Body of pancreas (tissue), 4 donors: ENCODE measurements at regions not wholly inside any gene's neighbourhood (a gene's known extent, or its start where the extent isn't known, plus 50 kb on each side); places are given as distances from the start of the nearest gene placed in this dataset.

Experiments
- CTCF ChIP-seq, 7 experiments: fragments of 450-650 bp in 4 of 7; fragments of 200-600 bp in 3 of 7; sonication (generic) in 3 of 7; IDR thresholded peaks; one replicate each; pipeline ENCODE4 v1.5.1; 2016 to 2019; ENCODE audit warnings: antibody characterized with exemption in 7 of 7
- POLR2A ChIP-seq, 3 donors: fragments of 450-650 bp; IDR thresholded peaks; one replicate each; pipeline ENCODE4 v1.6.1; 2016; ENCODE audit warnings: antibody characterized with exemption in 3 of 3, mild to moderate bottlenecking in 2 of 3

GRCh38 chr17:22278302-22279275 lies 586.3 kb downstream of the KCNJ18 start:
- TF ChIP-seq CTCF (IDR thresholded peaks at IDR 0.05), result no peak
- no peak for TF ChIP-seq POLR2A (IDR thresholded peaks at IDR 0.05)
